T1000 (cell line): ENCODE measurements at regions not wholly inside any gene's neighbourhood (a gene's known extent, or its start where the extent isn't known, plus 50 kb on each side); places are given as distances from the start of the nearest gene placed in this dataset.
"Not testable (repeated sequence)": the region's sequence is repeated elsewhere in the genome, so short reads cannot be mapped to it uniquely, and the experiment has no call there.

Source experiments
- DNase-seq: peaks from one replicate; lab custom pipeline; 2025; ENCODE audit warnings: mixed read lengths; lab: John Stamatoyannopoulos, UW

GRCh38 chr3:182400838-182401237 is 392.5 kb upstream of the ATP11B start:
- no peak for DNase-seq

- DNase-seq = no peak
These were observed 389.3 kb upstream of the ATP11B start for GRCh38 chr3:182404031-182404430.

GRCh38 chr3:182405759-182406158 is 387.5 kb upstream of the ATP11B start:
- DNase-seq = no peak

- DNase-seq = no peak
These were observed 386.5 kb upstream of the ATP11B start for GRCh38 chr3:182406786-182407185.

GRCh38 chr3:182410051-182410450 is 383.3 kb upstream of the ATP11B start:
- DNase-seq = no peak

GRCh38 chr3:182412066-182412465 is 381.2 kb upstream of the ATP11B start:
- no peak for DNase-seq

- DNase-seq = no peak
These were observed 380.2 kb upstream of the ATP11B start for GRCh38 chr3:182413061-182413460.

- DNase-seq = no peak
These were observed 379.6 kb upstream of the ATP11B start for GRCh38 chr3:182413682-182414081.

GRCh38 chr3:182414586-182414985 is 378.7 kb upstream of the ATP11B start:
- no peak for DNase-seq

- no peak for DNase-seq
These were observed 372.6 kb upstream of the ATP11B start for GRCh38 chr3:182420741-182421140.

GRCh38 chr3:182424006-182424405 is 369.3 kb upstream of the ATP11B start:
- DNase-seq = no peak

GRCh38 chr3:182425926-182426718 is 367.2 kb upstream of the ATP11B start:
- not testable (repeated sequence) for DNase-seq

GRCh38 chr3:182431972-182432371 is 361.3 kb upstream of the ATP11B start:
- not testable (repeated sequence) for DNase-seq

GRCh38 chr3:182435860-182436259 is 357.4 kb upstream of the ATP11B start:
- DNase-seq = no peak

- no peak for DNase-seq
These were observed 356.8 kb upstream of the ATP11B start for GRCh38 chr3:182436547-182436946.

- no peak for DNase-seq
These were observed 354.9 kb upstream of the ATP11B start for GRCh38 chr3:182438398-182438797.

- no peak for DNase-seq
These were observed 353.2 kb upstream of the ATP11B start for GRCh38 chr3:182440101-182440500.

- no peak for DNase-seq
These were observed 347.7 kb upstream of the ATP11B start for GRCh38 chr3:182445576-182445975.

GRCh38 chr3:182450942-182451787 is 342.1 kb upstream of the ATP11B start:
- DNase-seq = no peak

- DNase-seq = no peak
These were observed 341.4 kb upstream of the ATP11B start for GRCh38 chr3:182451871-182452270.

GRCh38 chr3:182455011-182455410 is 338.3 kb upstream of the ATP11B start:
- DNase-seq = no peak

GRCh38 chr3:182460303-182460702 is 333.0 kb upstream of the ATP11B start:
- DNase-seq = no peak

GRCh38 chr3:182462152-182462551 is 331.2 kb upstream of the ATP11B start:
- DNase-seq = no peak
